ENCODE measurements at regions not wholly inside any gene's neighbourhood (a gene's known extent, or its start where the extent isn't known, plus 50 kb on each side); places are given as distances from the start of the nearest gene placed in this dataset.

DNA sequence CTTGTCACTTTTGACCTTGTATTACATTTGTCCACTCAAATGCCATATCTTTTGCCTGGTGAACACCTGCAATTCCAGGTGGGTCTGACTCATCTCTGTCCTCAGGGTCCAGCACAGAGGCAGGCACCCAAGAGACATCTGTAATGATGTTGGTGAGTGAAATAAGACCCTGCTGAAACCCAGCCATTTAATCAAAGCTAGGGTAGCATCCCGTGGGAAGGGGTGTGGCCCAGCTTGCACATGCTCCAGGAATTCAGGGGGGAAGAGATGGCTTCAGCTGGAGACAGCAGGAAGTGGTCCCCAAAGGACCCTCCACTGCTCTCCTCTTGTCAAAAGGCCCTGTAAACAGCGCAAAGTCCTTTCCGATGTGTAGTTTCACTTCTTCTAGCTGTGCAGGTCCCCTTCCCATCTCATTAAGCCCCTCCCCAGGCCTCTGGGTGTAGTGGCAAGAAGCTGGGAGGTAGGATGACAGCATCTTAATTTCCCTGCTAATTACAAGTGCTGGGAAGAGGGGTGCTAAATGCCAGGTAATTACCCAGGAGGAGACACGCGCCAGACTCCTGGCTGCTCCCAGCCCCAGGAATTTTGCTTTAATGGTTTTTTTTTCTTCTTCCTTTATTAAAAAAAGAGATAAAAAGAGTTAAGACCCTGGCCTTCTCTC lies 54.4 kb upstream of the TRABD2B start:
- no peak for DNase-seq

DNA sequence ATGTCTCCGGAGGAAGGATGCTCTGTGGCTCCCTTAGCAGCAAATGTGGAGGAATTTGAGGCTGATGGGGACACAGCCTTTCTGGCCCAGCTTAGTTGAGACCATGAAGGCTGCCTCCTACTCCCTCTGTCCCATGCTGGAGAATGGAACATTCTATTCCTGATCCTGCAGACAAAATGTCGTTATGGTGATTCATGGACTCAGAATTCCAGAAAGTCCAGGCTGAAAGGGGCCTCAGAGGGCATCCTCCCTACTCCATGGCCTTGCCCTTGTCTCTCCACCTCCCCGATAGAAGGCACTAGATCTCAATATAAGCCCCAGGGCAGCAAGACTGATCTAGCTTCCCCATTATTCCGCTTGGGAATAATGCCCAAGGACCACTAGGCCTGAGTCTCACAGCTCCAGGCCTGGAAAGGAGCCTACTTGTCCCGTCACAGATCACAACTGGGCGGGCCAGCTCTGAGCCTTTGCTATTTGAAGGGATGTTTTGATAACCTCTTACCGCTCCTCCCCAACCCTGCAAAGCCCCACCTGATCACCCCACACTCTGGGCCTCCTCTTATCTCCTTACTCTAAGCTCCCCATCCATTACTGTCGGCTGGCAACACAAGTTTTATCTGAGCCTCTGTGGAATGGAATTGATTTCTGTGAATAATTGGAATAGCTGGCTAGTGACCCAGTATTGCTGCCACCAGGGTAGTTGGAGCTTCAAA lies 52.8 kb upstream of the TRABD2B start:
- no peak for DNase-seq

GRCh38 chr1:48048980-48049379 lies 51.8 kb upstream of the TRABD2B start:
- no peak for DNase-seq

DNA sequence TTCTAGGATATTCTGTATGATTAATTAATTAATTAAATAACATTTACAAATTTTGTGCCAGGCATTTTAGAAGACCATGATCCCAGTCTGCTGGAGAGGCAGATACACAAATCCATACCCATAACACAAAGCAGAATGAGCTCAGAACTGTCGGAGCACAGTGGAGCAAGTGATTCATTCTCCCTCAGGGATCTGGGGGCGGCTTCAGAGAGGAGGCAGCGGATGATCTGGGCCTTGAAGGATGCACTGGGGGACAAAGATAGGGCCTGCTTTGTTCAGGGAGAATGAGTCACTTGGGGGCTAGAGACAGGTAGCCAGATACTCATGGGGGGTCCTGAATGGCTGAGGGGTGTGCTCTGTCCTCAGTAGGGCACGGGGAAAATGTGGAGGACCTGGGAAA lies 50.9 kb upstream of the TRABD2B start:
- no peak for DNase-seq

DNA sequence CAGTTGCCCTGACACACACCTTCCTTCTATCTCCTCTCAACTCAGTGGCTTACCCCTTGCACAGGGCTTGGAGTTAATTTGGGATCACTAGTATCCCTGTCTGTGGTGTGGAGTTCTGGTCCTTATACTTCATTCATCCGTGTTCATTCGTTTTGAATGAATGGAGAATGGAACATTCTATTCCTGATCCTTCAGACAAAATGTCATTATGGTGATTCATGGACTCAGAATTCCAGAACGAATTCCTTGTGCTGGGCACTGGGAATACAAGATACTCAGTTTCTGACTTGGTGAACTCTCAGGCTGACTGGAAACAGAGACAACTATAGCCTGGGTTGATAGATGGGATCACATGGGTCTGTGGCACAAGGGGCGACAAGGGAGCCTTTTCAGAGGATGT lies 49.9 kb upstream of the TRABD2B start:
- DNase-seq: no peak
